IMR-90 (cell line): ENCODE measurements at regions not wholly inside any gene's neighbourhood (a gene's known extent, or its start where the extent isn't known, plus 50 kb on each side); places are given as distances from the start of the nearest gene placed in this dataset.

Source experiments
- ATAC-seq: fragments of 200-7000 bp; cut with Tn5 transposase; 2 replicates; pipeline ENCODE4 v1.9.1; 2020; ENCODE audit warnings: low read depth, mild to moderate bottlenecking, moderate library complexity
- BruUV-seq: library from RNA; stranded (reverse); fragments of 400-500 nt; replicated peaks from 2 replicates; lab custom pipeline; 2021; lab: Mats Ljungman, UMichigan
- CTCF ChIA-PET: fragments of 300-600 bp; formaldehyde crosslinking; extraction: SDS; loops from one replicate; lab custom pipeline; 2021; ENCODE audit warnings: antibody characterized with exemption; lab: Yijun Ruan, JAX
- POLR2A ChIA-PET: fragments of 300-600 bp; sonication (Branson Sonifier 250); formaldehyde crosslinking; loops from one replicate; lab custom pipeline; 2022; ENCODE audit warnings: antibody characterized with exemption; ENCODE audit not compliant: unreplicated experiment; lab: Charles Lee
- DNase-seq: peaks from one replicate; pipeline ENCODE4 v3.0.0; 2013
- H2AFZ ChIP-seq: replicated peaks from 2 replicates; pipeline ENCODE3; 2013; ENCODE audit warnings: low read length, mild to moderate bottlenecking; ENCODE audit not compliant: poor library complexity
- H2AK5ac ChIP-seq: 2 replicates; pipeline ENCODE4 v1.6.1; 2013; ENCODE audit warnings: low read depth, low read length, inconsistent platforms
- H2AK9ac ChIP-seq: replicated peaks from 2 replicates; pipeline ENCODE3; 2013; ENCODE audit warnings: mild to moderate bottlenecking, low read depth, low read length, moderate library complexity; ENCODE audit not compliant: poor library complexity
- H2BK120ac ChIP-seq: 2 replicates; pipeline ENCODE4 v1.6.1; 2013; ENCODE audit warnings: low read depth, low read length, inconsistent platforms
- H2BK15ac ChIP-seq: 3 replicates; pipeline ENCODE4 v1.6.1; 2013; ENCODE audit warnings: low read depth, low read length, inconsistent platforms
- H2BK20ac ChIP-seq: 2 replicates; pipeline ENCODE4 v1.6.1; 2013; ENCODE audit warnings: low read depth, mild to moderate bottlenecking, inconsistent platforms, low read length, moderate library complexity
- H2BK5ac ChIP-seq: 2 replicates; pipeline ENCODE4 v1.6.1; 2013; ENCODE audit warnings: mild to moderate bottlenecking, low read depth, low read length, inconsistent platforms; ENCODE audit not compliant: poor library complexity, severe bottlenecking
- H3K14ac ChIP-seq: replicated peaks from 2 replicates; pipeline ENCODE4 v1.6.1; 2013; ENCODE audit warnings: low read depth, low read length, inconsistent platforms
- H3K18ac ChIP-seq: 2 replicates; pipeline ENCODE4 v1.6.1; 2013; ENCODE audit warnings: low read depth, low read length, control low read depth
- H3K23ac ChIP-seq: 2 replicates; pipeline ENCODE4 v1.6.1; 2013; ENCODE audit warnings: low read depth, low read length, inconsistent platforms
- H3K27ac ChIP-seq: 2 replicates; pipeline ENCODE4 v1.5.1; 2013; ENCODE audit warnings: mild to moderate bottlenecking, control low read depth, low read length; ENCODE audit not compliant: insufficient read depth
- H3K27me3 ChIP-seq: 2 replicates; pipeline ENCODE4 v1.6.1; 2013; ENCODE audit warnings: low read length; ENCODE audit not compliant: control insufficient read depth, insufficient read depth
- H3K36me3 ChIP-seq: 2 replicates; pipeline ENCODE4 v1.6.1; 2013; ENCODE audit warnings: low read length, mixed read lengths; ENCODE audit not compliant: control insufficient read depth, insufficient read depth
- H3K4ac ChIP-seq: 2 replicates; pipeline ENCODE4 v1.6.1; 2013; ENCODE audit warnings: low read depth, low read length, inconsistent platforms
- H3K4me1 ChIP-seq: 2 replicates; pipeline ENCODE4 v1.6.1; 2013; ENCODE audit warnings: low read length, mixed read lengths; ENCODE audit not compliant: control insufficient read depth, insufficient read depth
- H3K4me2 ChIP-seq: 2 replicates; pipeline ENCODE4 v1.6.1; 2013; ENCODE audit warnings: low read depth, mild to moderate bottlenecking, control low read depth, low read length, moderate library complexity
- H3K4me3 ChIP-seq: 2 replicates; pipeline ENCODE4 v1.5.1; 2013; ENCODE audit warnings: low read depth, mild to moderate bottlenecking, control low read depth, low read length, moderate library complexity; ENCODE audit not compliant: insufficient read depth
- H3K56ac ChIP-seq: 2 replicates; pipeline ENCODE4 v1.6.1; 2013; ENCODE audit warnings: low read length, inconsistent platforms; ENCODE audit not compliant: insufficient read depth; ENCODE audit errors: extremely low read depth
- H3K79me1 ChIP-seq, 2 experiments: 2 replicates each; pipeline ENCODE4 v1.6.1; 2013; ENCODE audit warnings: low read length in 2 of 2, inconsistent platforms in 1 of 2, low read depth in 1 of 2
- H3K9ac ChIP-seq: 2 replicates; pipeline ENCODE4 v1.6.1; 2013; ENCODE audit warnings: low read depth, low read length, control low read depth
- H3K9me1 ChIP-seq: 2 replicates; pipeline ENCODE4 v1.6.1; 2013; ENCODE audit warnings: low read length, inconsistent platforms; ENCODE audit not compliant: insufficient read depth
- H3K9me3 ChIP-seq: 2 replicates; pipeline ENCODE4 v1.6.1; 2013; ENCODE audit warnings: low read length; ENCODE audit not compliant: control insufficient read depth, insufficient read depth
- H4K20me1 ChIP-seq: 2 replicates; pipeline ENCODE4 v1.6.1; 2013; ENCODE audit warnings: low read length, inconsistent platforms; ENCODE audit not compliant: insufficient read depth
- H4K5ac ChIP-seq: 2 replicates; pipeline ENCODE4 v1.6.1; 2013; ENCODE audit warnings: mild to moderate bottlenecking, low read depth, low read length, control low read depth
- H4K8ac ChIP-seq, 2 experiments: 2 replicates each; pipeline ENCODE4 v1.6.1; 2013; ENCODE audit warnings: low read depth in 2 of 2, low read length in 2 of 2, control low read depth in 1 of 2, inconsistent platforms in 1 of 2
- H4K91ac ChIP-seq: 2 replicates; pipeline ENCODE4 v1.6.1; 2013; ENCODE audit warnings: low read depth, low read length, inconsistent platforms; ENCODE audit not compliant: insufficient read depth
- BHLHE40 ChIP-seq: fragments of 150-350 bp; IDR thresholded peaks from 2 replicates; pipeline ENCODE4 v1.6.1; 2016; ENCODE audit warnings: mild to moderate bottlenecking, low read depth, low read length
- MAFK ChIP-seq: IDR thresholded peaks from 2 replicates; pipeline ENCODE4 v1.6.1; 2012; ENCODE audit warnings: low read depth, low read length, improper control_type of control experiment
- POLR2A ChIP-seq: IDR thresholded peaks from 2 replicates; pipeline ENCODE4 v1.6.1; 2012; ENCODE audit warnings: mild to moderate bottlenecking, low read depth, low read length
- RAD21 ChIP-seq: IDR thresholded peaks from 2 replicates; pipeline ENCODE4 v1.6.1; 2012; ENCODE audit warnings: low read length, improper control_type of control experiment
- WGBS, 2 experiments: methylation state at CpG; one replicate each; pipeline versions ENCODE4 v1.1.5 to v1.1.7; 2013; ENCODE audit warnings: missing lambda C conversion rate in 2 of 2; ENCODE audit not compliant: insufficient read length in 1 of 2; ENCODE audit errors: extremely low coverage in 2 of 2; 5-methylcytosine and 5-hydroxymethylcytosine counted together
- dilution Hi-C: fragments of 300-500 bp; cut with HindIII; formaldehyde crosslinking; loops from one replicate; pipeline ENCODE4 v1.14.3; 2018; ENCODE audit warnings: low sequenced_read_pairs; ENCODE audit not compliant: unreplicated experiment
- in situ Hi-C: fragments of 300-500 bp; cut with MboI; formaldehyde crosslinking; loops from 3 replicates; pipeline ENCODE4 v1.14.3; 2019; ENCODE audit warnings: low sequenced_read_pairs, inconsistent platforms, mixed read lengths
- intact Hi-C: fragments of 100-400 bp; cut with micrococcal nuclease; formaldehyde crosslinking; loops from 2 replicates; pipeline ENCODE4 v1.10.0; 2022

DNA sequence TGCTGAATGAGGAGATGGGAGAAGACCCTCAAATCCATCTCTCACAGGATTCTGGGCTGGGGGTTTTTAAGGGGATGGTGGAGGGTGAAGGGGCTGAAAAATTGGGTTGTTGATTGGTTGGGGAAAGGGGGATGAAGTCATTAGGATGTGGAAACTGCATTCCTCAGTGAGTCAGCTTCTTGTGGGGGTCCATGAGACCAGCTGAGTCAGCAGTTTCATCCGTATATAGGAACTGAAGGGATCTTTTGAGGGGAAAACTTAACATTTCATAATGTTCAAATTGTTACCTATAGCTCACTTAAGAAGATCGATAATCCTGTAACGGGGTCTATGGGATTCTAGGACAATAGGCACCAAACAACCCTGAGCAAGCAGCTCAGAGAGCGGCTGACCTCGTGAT, 213.4 kb downstream of the CBLN1 start:
- Histone ChIP-seq H3K9ac (no peak overlapping the region), H3K4ac (no peak overlapping the region), H2AFZ (no peak overlapping the region), H3K4me3 (no peak overlapping the region), H3K4me2 (no peak overlapping the region), H2AK9ac (no peak overlapping the region), H3K27ac (no peak overlapping the region), H3K9me1 (no peaks in the 10 kb centered on the region), H3K9me3 (no peaks in the 10 kb centered on the region), H3K14ac (no peak overlapping the region), H2BK15ac (no peak overlapping the region), H3K27me3 (no peaks in the 10 kb centered on the region), H4K8ac (no peak overlapping the region), H3K18ac (no peak overlapping the region), H2BK5ac (no peak overlapping the region), H3K36me3 (no peaks in the 10 kb centered on the region), H3K4me1 (no peaks in the 10 kb centered on the region), H3K79me1 (no peaks in the 10 kb centered on the region), H3K23ac (no peak overlapping the region), H4K20me1 (no peaks in the 10 kb centered on the region), H4K91ac (no peak overlapping the region), H2BK120ac (no peak overlapping the region), H2BK20ac (no peak overlapping the region), H3K56ac (no peak overlapping the region), H2AK5ac (no peak overlapping the region), H4K5ac (no peak overlapping the region)
- ChIA-PET CTCF (no interaction called here), POLR2A (no interaction called here)
- WGBS, 2 experiments = no CpG with 5 or more reads among the region's 5 CpGs
- TF ChIP-seq RAD21 = no peak
- TF ChIP-seq MAFK = peak; percentile 97
- TF ChIP-seq BHLHE40 = no peak
- TF ChIP-seq POLR2A = no peak
- dilution Hi-C loops = no loop called here
- intact Hi-C loops = no loop called here
- in situ Hi-C loops = no loop called here
- no peak for ATAC-seq
- DNase-seq = no peak
- no TSS peak for BruUV-seq
